ENCODE measurements at regions not wholly inside any gene's neighbourhood (a gene's known extent, or its start where the extent isn't known, plus 50 kb on each side); places are given as distances from the start of the nearest gene placed in this dataset.

DNA sequence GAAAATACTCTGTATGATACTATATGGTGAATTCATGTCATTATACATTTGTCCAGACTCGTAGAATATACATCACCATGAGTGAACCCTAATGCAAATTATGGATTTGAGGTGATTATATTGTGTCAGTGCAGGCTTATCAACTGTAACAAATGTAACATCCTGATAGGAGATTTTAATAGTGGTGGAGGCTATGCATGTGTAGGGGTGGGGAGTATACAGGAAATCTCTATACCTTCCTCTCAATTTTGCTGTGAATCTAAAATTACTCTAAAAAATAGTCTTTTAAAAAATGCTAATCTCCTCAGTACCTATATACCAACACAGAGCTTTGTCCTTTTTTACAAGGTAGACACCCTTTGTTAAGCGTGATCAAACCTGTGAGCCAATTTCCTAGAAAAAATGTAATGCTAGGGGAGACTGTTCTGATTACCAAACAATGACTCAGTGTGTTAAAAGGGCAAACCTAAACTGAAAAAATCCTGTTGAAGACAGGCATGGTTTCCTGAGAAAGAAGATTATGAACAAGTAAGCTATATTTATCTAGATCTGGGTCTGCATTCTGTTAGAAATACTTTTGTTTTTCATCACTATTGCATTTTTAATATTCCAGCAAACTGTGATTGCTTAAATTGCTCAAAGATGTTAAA is 170.9 kb downstream of the DUSP6 start:
- DNase-seq = no peak

DNA sequence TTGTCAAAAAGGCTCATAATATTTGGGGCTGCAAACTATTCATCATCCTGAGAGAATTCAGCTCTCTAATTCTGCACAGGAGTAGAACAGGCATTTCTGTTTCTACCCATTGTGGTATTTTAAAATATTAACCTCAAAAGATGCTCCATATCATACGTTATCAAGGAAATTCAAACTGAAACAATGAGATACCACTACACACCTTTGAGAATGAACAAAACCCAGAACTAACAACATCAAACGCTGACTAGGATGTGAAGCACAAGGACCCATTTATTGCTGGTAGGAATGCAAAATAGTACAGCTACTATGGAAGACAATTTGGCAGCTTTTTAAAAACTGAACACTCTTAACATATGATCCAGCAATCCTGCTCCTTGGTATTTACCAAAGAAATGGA is 171.8 kb downstream of the DUSP6 start:
- no peak for DNase-seq

GRCh38 chr12:89179983-89180382 is 172.3 kb downstream of the DUSP6 start:
- DNase-seq = no peak

DNA sequence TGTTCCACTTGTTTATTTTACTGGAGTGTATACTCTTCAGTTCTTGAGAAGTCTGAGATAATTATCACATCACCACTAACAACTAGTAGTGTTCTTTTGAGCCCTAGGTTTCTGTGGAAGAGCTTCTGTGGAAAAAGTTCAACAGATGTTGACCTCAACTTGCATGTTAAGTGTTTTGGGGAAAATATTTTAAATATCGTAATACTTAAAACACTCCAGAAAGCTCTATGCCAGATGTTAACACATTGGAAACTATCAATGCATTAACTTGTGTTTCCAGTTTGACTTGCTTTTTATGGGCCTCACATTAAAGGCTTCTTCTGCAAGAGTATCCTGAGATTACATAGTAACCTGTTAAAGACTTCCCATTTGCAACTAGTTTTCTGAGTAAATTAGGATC is 173.1 kb downstream of the DUSP6 start:
- no peak for DNase-seq

DNA sequence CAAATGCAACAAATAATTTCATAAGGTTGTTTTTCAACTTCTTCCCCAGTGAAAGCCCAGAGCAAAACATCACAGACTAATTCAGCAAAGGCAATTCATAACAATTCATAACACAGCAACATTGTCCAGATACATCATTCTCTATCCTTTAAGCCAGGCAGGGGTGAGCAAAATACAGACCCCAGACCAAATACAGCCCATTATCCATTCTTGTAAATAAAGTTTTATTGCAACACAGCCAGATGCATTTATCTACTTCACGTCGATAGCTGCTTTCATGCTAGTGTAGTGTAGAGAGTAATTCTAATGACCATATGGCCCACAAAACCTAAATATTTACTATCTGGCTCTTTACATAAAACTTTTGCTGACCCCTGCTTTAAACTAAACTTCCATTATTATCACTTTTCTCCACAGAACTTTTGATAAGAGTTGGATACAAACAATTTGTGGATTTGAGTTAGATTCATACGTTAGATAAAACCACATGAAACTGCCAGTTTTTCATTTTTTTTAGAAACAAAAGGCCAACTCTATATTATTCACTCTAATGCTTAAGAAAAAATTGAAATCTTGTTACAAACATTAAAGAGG is 174.4 kb downstream of the DUSP6 start:
- no peak for DNase-seq

GRCh38 chr12:89176676-89177075 is 175.6 kb downstream of the DUSP6 start:
- no peak for DNase-seq

DNA sequence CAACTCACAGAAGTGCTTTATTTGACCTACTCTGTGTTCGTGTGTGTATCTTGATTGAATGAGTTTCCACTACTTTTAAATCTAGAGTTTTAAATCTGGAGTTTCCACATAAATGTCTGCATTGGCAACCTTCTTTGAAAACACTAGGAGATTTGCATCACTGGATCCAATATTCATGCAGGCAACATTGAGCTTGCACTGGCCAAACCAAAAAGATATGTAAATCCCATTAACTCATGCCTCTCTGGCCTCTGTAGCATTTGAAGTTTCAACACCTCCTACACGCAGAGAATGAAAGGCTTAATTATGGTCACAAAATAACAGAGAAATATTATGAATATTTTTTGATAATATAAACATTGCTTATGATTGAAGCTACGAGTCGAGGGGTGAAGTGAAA is 178.6 kb downstream of the DUSP6 start:
- DNase-seq = no peak

DNA sequence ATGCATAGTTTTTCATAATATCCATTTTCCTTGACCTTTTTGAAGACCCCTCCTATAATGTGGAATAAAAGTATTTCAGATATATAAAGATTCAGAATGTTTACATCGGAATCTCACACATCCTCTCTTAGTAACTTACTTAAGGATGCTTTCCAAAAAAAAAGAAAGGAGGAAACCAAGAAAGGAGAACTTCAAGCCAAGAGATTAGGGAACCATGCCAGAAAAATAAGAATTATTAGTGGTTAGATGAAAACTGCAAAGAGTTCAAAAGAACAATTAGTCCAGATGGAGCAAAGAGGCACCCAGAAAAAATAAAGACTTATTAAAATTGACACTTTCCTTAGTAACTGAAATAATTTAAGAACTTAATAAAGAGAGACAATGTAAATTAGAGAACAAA is 179.2 kb downstream of the DUSP6 start:
- DNase-seq = no peak

GRCh38 chr12:89172224-89172623 is 180.1 kb downstream of the DUSP6 start:
- DNase-seq = no peak

DNA sequence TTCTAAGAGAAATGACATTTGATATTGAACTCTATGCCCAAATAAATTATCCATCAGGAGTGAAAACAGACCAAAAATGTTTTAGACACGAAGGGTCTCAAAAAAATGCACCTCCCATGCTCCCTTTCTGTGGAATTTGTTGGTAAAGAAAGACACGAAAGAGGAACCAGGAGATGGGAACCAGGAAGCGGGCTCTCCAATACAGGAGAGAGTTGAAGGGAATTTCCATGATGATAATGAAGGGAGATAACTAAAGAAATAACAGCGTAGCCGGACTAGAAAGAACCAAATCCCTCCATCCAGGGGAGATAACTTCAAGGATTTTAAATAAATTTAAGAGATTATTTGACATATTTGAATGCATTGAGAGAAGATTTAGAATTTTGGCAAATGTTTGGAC is 183.0 kb downstream of the DUSP6 start:
- no peak for DNase-seq

DNA sequence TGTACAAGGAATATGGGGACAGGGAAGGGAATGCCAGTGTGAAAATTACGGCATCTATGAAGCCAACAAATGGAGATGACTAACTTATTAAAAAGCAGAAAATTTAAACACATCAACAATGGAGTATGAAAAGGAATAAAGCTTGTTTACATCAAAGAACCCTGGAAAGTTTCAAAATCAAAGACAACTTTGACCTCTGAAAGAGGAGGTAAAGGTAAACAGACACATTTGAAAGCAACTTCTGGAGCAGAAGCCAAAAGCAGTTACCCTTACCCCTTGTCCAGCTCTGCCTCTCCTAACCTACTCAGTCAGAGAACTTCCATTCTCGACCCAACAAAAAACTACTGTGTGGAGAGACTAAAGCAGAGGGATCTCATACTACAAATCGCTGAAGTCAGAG is 184.3 kb downstream of the DUSP6 start:
- no peak for DNase-seq

- no peak for DNase-seq
Measured at GRCh38 chr12:89166525-89166934, 185.8 kb downstream of the DUSP6 start.

GRCh38 chr12:89166121-89166520 is 186.2 kb downstream of the DUSP6 start:
- DNase-seq = no peak

GRCh38 chr12:89165703-89166102 is 186.6 kb downstream of the DUSP6 start:
- DNase-seq = no peak

GRCh38 chr12:89163918-89164317 is 188.4 kb downstream of the DUSP6 start:
- DNase-seq = no peak

GRCh38 chr12:89162589-89163261 is 189.6 kb downstream of the DUSP6 start:
- peak; percentile 63 to 71 for DNase-seq

DNA sequence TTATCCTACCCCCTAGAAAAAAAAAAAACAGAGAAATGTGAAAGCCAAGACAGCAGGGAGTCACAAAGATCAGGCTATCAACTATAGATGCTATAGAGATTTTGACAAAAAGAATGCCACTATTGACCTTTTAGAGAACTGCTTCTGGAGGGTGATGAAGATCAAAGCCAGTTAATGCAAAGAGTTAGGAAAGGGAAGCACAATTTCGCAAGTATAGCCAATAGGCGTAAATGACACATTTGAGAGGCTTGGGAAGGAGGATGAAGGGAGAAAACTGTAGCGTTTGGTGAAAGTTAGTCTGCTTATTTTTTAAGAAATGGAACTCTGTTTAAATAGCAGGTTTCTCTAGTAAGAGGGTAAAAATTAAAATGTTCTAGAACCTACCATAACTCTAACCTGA is 190.7 kb downstream of the DUSP6 start:
- no peak for DNase-seq

- DNase-seq = peak; percentile 53 to 60
Measured at GRCh38 chr12:89160716-89161123, 191.6 kb downstream of the DUSP6 start.

DNA sequence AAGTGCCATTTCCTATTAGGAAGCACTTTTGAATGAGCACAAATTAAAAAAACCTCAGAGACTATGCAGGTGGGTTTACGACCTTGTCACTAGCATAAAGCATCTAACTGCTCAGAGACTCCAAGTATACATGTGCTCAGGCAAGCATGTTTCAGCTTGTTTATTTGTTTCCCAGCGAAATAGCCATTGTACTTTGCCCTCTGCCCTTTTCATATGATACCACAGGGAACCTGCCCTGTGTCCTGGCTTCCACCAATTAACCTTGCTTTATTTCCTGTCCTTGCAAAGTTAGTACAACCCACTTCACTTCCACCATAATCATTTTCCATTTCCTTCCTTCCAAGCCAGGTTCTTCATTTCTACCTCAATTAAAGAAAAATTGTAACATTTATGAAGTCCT is 194.9 kb downstream of the DUSP6 start:
- DNase-seq = no peak

DNA sequence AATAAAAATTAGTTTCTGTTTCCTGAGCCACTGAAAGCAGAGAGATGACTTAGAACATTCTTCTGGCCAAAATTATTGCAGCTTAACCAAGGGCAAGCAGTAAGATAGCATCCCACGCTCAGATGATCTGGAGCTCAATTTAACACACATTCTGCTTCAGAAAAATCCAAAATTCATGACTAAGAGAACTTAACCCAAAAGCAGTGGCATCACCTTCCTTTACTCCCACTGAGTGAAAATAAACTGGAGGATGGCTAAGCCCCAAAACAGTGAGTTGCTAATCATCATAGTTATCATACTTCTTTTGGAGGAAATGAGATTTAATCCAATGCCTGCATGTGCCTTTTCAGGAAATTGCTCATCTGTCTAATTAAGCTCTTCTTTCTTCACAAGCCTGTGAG is 195.4 kb downstream of the DUSP6 start:
- DNase-seq = no peak

- no peak for DNase-seq
Measured at GRCh38 chr12:89156340-89156739, 196.0 kb downstream of the DUSP6 start.

GRCh38 chr12:89155826-89156225 is 196.5 kb downstream of the DUSP6 start:
- DNase-seq = no peak

GRCh38 chr12:89154743-89155499 is 197.4 kb downstream of the DUSP6 start:
- no peak for DNase-seq

DNA sequence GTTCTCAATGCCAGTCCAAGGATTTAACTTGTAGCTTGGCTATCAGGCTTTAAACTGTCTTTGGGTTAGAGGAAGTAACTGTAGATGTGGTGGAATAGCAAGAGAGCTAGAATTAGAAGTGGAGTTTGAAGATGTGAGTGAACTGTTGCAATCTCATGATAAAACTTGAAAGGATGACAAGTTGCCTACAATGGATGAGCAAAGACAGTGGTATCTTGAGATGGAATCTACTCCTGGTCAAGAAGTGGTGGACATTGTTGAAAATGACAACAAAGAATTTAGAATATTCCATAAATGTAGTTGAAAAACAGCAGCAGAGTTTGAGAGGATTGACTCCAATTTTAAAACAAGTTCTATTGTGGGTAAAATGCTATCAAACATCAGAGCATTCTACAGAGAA is 199.0 kb downstream of the DUSP6 start:
- DNase-seq = no peak

Data from stimulated activated CD4-positive, alpha-beta T cell treated with anti-CD3 and anti-CD28 coated beads, Interleukin-2, amount 100 ng/mL, for 24 hours (primary cell).